Nephron progenitor cell (in vitro differentiated cells): ENCODE measurements at regions not wholly inside any gene's neighbourhood (a gene's known extent, or its start where the extent isn't known, plus 50 kb on each side); places are given as distances from the start of the nearest gene placed in this dataset.
A peak's percentile ranks its signal among the peaks of the same experiment; 100 is the strongest.

Experiments used
- DNase-seq: peaks from one replicate; pipeline ENCODE4 v3.0.0; 2021
- H3K27ac Mint-ChIP-seq: 2 replicates; pipeline ENCODE4 v1.8.0; 2021; ENCODE audit warnings: mild to moderate bottlenecking, moderate library complexity, mixed read lengths
- H3K27me3 Mint-ChIP-seq: 2 replicates; pipeline ENCODE4 v1.8.0; 2021; ENCODE audit warnings: mild to moderate bottlenecking, low read depth, mixed read lengths; ENCODE audit not compliant: poor library complexity
- H3K36me3 Mint-ChIP-seq: 2 replicates; pipeline ENCODE4 v1.8.0; 2021; ENCODE audit warnings: low read depth, mixed read lengths
- H3K4me1 Mint-ChIP-seq: 2 replicates; pipeline ENCODE4 v1.8.0; 2021; ENCODE audit warnings: mixed read lengths
- H3K4me3 Mint-ChIP-seq: 2 replicates; pipeline ENCODE4 v1.8.0; 2021; ENCODE audit warnings: mild to moderate bottlenecking, moderate library complexity, mixed read lengths
- H3K9me3 Mint-ChIP-seq: 2 replicates; pipeline ENCODE4 v1.8.0; 2021; ENCODE audit warnings: mild to moderate bottlenecking, moderate library complexity, mixed read lengths
- CTCF ChIP-seq: fragments of 200-600 bp; sonication (generic); IDR thresholded peaks from 2 replicates; pipeline ENCODE4 v1.5.0; 2021; ENCODE audit warnings: antibody characterized with exemption

GRCh38 chr17:34095106-34095505, 160.0 kb upstream of the CCL2 start:
- no peak overlapping the region for H3K4me3 Mint-ChIP-seq
- TF ChIP-seq CTCF, result no peak
- DNase-seq, result no peak
- peaks cover 19% of the 10 kb centered on the region for H3K27me3 Mint-ChIP-seq
- no peaks in the 10 kb centered on the region for H3K4me1 Mint-ChIP-seq
- no peak overlapping the region for H3K27ac Mint-ChIP-seq
- no peaks in the 10 kb centered on the region for H3K36me3 Mint-ChIP-seq
- H3K9me3 Mint-ChIP-seq, result no peaks in the 10 kb centered on the region

- Mint-ChIP-seq H3K4me1 (no peaks in the 10 kb centered on the region), H3K27me3 (peaks cover 18% of the 10 kb centered on the region), H3K36me3 (no peaks in the 10 kb centered on the region), H3K4me3 (no peak overlapping the region), H3K27ac (no peak overlapping the region), H3K9me3 (no peaks in the 10 kb centered on the region)
- no peak for TF ChIP-seq CTCF
- DNase-seq, result no peak
Observed at GRCh38 chr17:34098699-34099098, 156.4 kb upstream of the CCL2 start.

GRCh38 chr17:34099859-34100515, 155.1 kb upstream of the CCL2 start:
- Mint-ChIP-seq H3K4me1 (no peaks in the 10 kb centered on the region), H3K27ac (peak overlapping the region; percentile 47), H3K9me3 (no peaks in the 10 kb centered on the region), H3K27me3 (peaks cover 12% of the 10 kb centered on the region), H3K36me3 (no peaks in the 10 kb centered on the region), H3K4me3 (no peak overlapping the region)
- no peak for DNase-seq
- TF ChIP-seq CTCF, result no peak

- no peak for DNase-seq
- no peaks in the 10 kb centered on the region for H3K4me1 Mint-ChIP-seq
- no peak overlapping the region for H3K4me3 Mint-ChIP-seq
- no peaks in the 10 kb centered on the region for H3K9me3 Mint-ChIP-seq
- H3K36me3 Mint-ChIP-seq, result no peaks in the 10 kb centered on the region
- peaks cover 13% of the 10 kb centered on the region for H3K27me3 Mint-ChIP-seq
- no peak overlapping the region for H3K27ac Mint-ChIP-seq
- TF ChIP-seq CTCF, result no peak
Observed at GRCh38 chr17:34107019-34107418, 148.1 kb upstream of the CCL2 start.

- no peaks in the 10 kb centered on the region for H3K9me3 Mint-ChIP-seq
- H3K4me1 Mint-ChIP-seq, result no peaks in the 10 kb centered on the region
- H3K27me3 Mint-ChIP-seq, result peaks cover 18% of the 10 kb centered on the region
- H3K4me3 Mint-ChIP-seq, result no peak overlapping the region
- DNase-seq, result no peak
- H3K27ac Mint-ChIP-seq, result no peak overlapping the region
- TF ChIP-seq CTCF, result no peak
- H3K36me3 Mint-ChIP-seq, result no peaks in the 10 kb centered on the region
Observed at GRCh38 chr17:34110315-34110714, 144.8 kb upstream of the CCL2 start.

GRCh38 chr17:34113089-34113488, 142.0 kb upstream of the CCL2 start:
- Mint-ChIP-seq H3K27ac (no peak overlapping the region), H3K4me1 (no peaks in the 10 kb centered on the region), H3K27me3 (peaks cover 16% of the 10 kb centered on the region), H3K9me3 (no peaks in the 10 kb centered on the region), H3K4me3 (no peak overlapping the region), H3K36me3 (no peaks in the 10 kb centered on the region)
- no peak for TF ChIP-seq CTCF
- DNase-seq, result no peak
